ENCODE measurements at regions not wholly inside any gene's neighbourhood (a gene's known extent, or its start where the extent isn't known, plus 50 kb on each side); places are given as distances from the start of the nearest gene placed in this dataset.
"Not testable (repeated sequence)": the region's sequence is repeated elsewhere in the genome, so short reads cannot be mapped to it uniquely, and the experiment has no call there.

- intact Hi-C loops (cut with DNase I), result no loop called here
- TF ChIP-seq POLR2A (IDR thresholded peaks at IDR 0.05), result no peak
- TF ChIP-seq, protein P1, sequence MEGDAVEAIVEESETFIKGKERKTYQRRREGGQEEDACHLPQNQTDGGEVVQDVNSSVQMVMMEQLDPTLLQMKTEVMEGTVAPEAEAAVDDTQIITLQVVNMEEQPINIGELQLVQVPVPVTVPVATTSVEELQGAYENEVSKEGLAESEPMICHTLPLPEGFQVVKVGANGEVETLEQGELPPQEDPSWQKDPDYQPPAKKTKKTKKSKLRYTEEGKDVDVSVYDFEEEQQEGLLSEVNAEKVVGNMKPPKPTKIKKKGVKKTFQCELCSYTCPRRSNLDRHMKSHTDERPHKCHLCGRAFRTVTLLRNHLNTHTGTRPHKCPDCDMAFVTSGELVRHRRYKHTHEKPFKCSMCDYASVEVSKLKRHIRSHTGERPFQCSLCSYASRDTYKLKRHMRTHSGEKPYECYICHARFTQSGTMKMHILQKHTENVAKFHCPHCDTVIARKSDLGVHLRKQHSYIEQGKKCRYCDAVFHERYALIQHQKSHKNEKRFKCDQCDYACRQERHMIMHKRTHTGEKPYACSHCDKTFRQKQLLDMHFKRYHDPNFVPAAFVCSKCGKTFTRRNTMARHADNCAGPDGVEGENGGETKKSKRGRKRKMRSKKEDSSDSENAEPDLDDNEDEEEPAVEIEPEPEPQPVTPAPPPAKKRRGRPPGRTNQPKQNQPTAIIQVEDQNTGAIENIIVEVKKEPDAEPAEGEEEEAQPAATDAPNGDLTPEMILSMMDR (IDR thresholded peaks at IDR 0.05), result no peak
- no peaks in the 10 kb centered on the region for H3K36me3 ChIP-seq
- no peak overlapping the region for H3K27ac ChIP-seq
- 78 to 95% (median 91%) methylated on average over 1 of the region's 1 CpG for WGBS, 4 donors
- DNase-seq (no peak), ATAC-seq (no peak)
- peaks cover 0 to 25% (median 9%) of the 10 kb centered on the region in 12 donors for H3K4me1 ChIP-seq
- H3K4me3 ChIP-seq, result no peak overlapping the region
- H3K9me3 ChIP-seq, result no peaks in the 10 kb centered on the region
- H3K27me3 ChIP-seq, result no peaks in the 10 kb centered on the region
Observed at GRCh38 chr3:178205740-178206139, 330.5 kb upstream of the KCNMB2 start.

DNA sequence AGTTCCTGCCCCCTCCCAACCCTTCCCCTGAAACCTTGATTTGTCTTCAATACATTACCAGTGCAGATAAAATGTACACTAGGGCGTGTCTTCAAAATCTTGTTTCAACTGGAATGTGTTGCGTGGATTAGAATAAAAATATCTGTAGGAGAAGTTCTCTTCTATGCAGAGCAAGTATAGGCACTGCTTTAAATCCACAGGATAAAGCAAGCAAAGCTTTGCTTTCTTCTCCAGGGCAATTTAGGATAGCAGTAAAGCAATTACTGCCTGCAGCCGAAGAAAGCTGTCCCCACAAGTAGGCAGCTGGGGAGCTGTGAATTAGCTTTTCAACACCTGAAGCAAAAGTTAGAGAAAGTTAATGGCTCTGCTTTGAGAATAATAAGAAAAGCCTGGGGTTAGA is 329.7 kb upstream of the KCNMB2 start:
- intact Hi-C loops (cut with DNase I), result no loop called here
- Histone ChIP-seq H3K27ac (no peak overlapping the region), H3K27me3 (no peaks in the 10 kb centered on the region), H3K4me1 (peaks cover 0 to 22% (median 9%) of the 10 kb centered on the region in 12 donors), H3K9me3 (no peaks in the 10 kb centered on the region), H3K4me3 (no peak overlapping the region), H3K36me3 (no peaks in the 10 kb centered on the region)
- no peak for ATAC-seq
- no peak for DNase-seq
- TF ChIP-seq, protein P1 (IDR thresholded peaks at IDR 0.05), result no peak
- no peak for TF ChIP-seq POLR2A (IDR thresholded peaks at IDR 0.05)
- WGBS, 4 donors, result 87 to 93% (median 90%) methylated on average over 3 of the region's 3 CpGs

- H3K27me3 ChIP-seq; H3K4me3 ChIP-seq; ATAC-seq; H3K36me3 ChIP-seq; H3K27ac ChIP-seq; intact Hi-C loops (cut with DNase I); H3K9me3 ChIP-seq; DNase-seq: not testable (repeated sequence)
- H3K4me1 ChIP-seq, result peaks cover 0 to 16% (median 8%) of the 10 kb centered on the region in 12 donors
- WGBS, 4 donors, result 85 to 93% (median 88%) methylated on average over 2 of the region's 2 CpGs
Observed at GRCh38 chr3:178207161-178207560, 329.1 kb upstream of the KCNMB2 start.

GRCh38 chr3:178207627-178208026 is 328.6 kb upstream of the KCNMB2 start:
- intact Hi-C loops (cut with DNase I); H3K27ac ChIP-seq; H3K4me3 ChIP-seq; H3K27me3 ChIP-seq; ATAC-seq; H3K36me3 ChIP-seq; DNase-seq; H3K9me3 ChIP-seq: not testable (repeated sequence)
- 91 to 95% (median 92%) methylated on average over 9 of the region's 9 CpGs for WGBS, 4 donors
- H3K4me1 ChIP-seq, result peaks cover 0 to 13% (median 5%) of the 10 kb centered on the region in 12 donors

- H3K4me1 ChIP-seq; H3K4me3 ChIP-seq; H3K9me3 ChIP-seq; ATAC-seq; intact Hi-C loops (cut with DNase I); H3K36me3 ChIP-seq; DNase-seq; H3K27ac ChIP-seq; H3K27me3 ChIP-seq: not testable (repeated sequence)
- WGBS, 4 donors, result 98 to 100% (median 100%) methylated on average over 1 of the region's 1 CpG
Observed at GRCh38 chr3:178209116-178209515, 327.1 kb upstream of the KCNMB2 start.

GRCh38 chr3:178209618-178210017 is 326.6 kb upstream of the KCNMB2 start:
- intact Hi-C loops (cut with DNase I); ATAC-seq; H3K36me3 ChIP-seq: not testable (repeated sequence)

DNA sequence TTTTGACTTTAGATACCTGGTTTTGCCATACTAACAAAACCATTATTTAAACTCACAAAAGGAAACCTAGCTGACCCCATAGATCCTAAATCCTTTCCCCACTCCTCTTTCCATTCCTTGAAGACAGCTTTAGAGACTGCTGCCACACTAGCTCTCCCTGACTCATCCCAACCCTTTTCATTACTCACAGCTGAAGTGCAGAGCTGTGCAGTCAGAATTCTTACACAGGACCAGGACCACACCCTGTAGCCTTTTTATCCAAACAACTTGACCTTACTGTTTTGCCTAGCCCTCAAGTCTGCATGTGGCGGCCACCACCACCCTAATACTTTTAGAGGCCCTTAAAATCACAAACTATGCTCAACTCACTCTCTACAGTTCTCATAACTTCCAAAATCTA is 325.1 kb upstream of the KCNMB2 start:
- H3K9me3 ChIP-seq; H3K36me3 ChIP-seq; H3K27ac ChIP-seq; H3K4me1 ChIP-seq; H3K4me3 ChIP-seq; DNase-seq; ATAC-seq; H3K27me3 ChIP-seq; intact Hi-C loops (cut with DNase I): not testable (repeated sequence)
- 94 to 100% (median 96%) methylated on average over 1 of the region's 1 CpG for WGBS, 4 donors

More at GRCh38 chr3:178209618-178210017, 326.6 kb upstream of the KCNMB2 start:
- H3K4me3 ChIP-seq, H3K27me3 ChIP-seq, H3K4me1 ChIP-seq, H3K27ac ChIP-seq, DNase-seq, H3K9me3 ChIP-seq: not testable (repeated sequence)
- 87 to 97% (median 92%) methylated on average over 2 of the region's 2 CpGs for WGBS, 4 donors

All from heart left ventricle (tissue), 16 donors.